ENCODE measurements at regions not wholly inside any gene's neighbourhood (a gene's known extent, or its start where the extent isn't known, plus 50 kb on each side); places are given as distances from the start of the nearest gene placed in this dataset.

GRCh38 chr13:106063591-106064313 lies 471.7 kb downstream of the EFNB2 start:
- TF ChIP-seq CTCF (IDR thresholded peaks at IDR 0.05; ENCODE audit: control extremely low read depth, extremely low read depth, low read depth, missing control alignments), result no peak
- ChIA-PET CTCF (no interaction called here), POLR2A (no interaction called here)
- DNase-seq (ENCODE audit: extremely low spot score), result no peak

- CTCF ChIA-PET, result no interaction called here
- DNase-seq (ENCODE audit: extremely low spot score), result no peak
- POLR2A ChIA-PET, result no interaction called here
- TF ChIP-seq CTCF (IDR thresholded peaks at IDR 0.05; ENCODE audit: control extremely low read depth, extremely low read depth, low read depth, missing control alignments), result no peak
These were observed 473.7 kb downstream of the EFNB2 start for GRCh38 chr13:106061781-106062180.

GRCh38 chr13:106056851-106057250 lies 478.6 kb downstream of the EFNB2 start:
- no peak for TF ChIP-seq CTCF (IDR thresholded peaks at IDR 0.05; ENCODE audit: control extremely low read depth, extremely low read depth, low read depth, missing control alignments)
- ChIA-PET POLR2A (no interaction called here), CTCF (no interaction called here)
- no peak for DNase-seq (ENCODE audit: extremely low spot score)

GRCh38 chr13:106052200-106052767 lies 483.2 kb downstream of the EFNB2 start:
- ChIA-PET CTCF (interaction anchor here (1.1 kb wide), 1 partner anchor 13 kb away, joined by 4 read pairs; no protein-coding TSS in a partner anchor), POLR2A (no interaction called here)
- no peak for DNase-seq (ENCODE audit: extremely low spot score)
- TF ChIP-seq CTCF (IDR thresholded peaks at IDR 0.05; ENCODE audit: control extremely low read depth, extremely low read depth, low read depth, missing control alignments), result no peak

GRCh38 chr13:106049171-106049570 lies 486.3 kb downstream of the EFNB2 start:
- CTCF ChIA-PET, result interaction anchor here (1.0 kb wide), 1 partner anchor 38 kb away, joined by 3 read pairs; no protein-coding TSS in a partner anchor
- no peak for DNase-seq (ENCODE audit: extremely low spot score)
- POLR2A ChIA-PET, result no interaction called here
- TF ChIP-seq CTCF (IDR thresholded peaks at IDR 0.05; ENCODE audit: control extremely low read depth, extremely low read depth, low read depth, missing control alignments), result no peak

- POLR2A ChIA-PET, result no interaction called here
- no peak for TF ChIP-seq CTCF (IDR thresholded peaks at IDR 0.05; ENCODE audit: control extremely low read depth, extremely low read depth, low read depth, missing control alignments)
- no peak for DNase-seq (ENCODE audit: extremely low spot score)
- CTCF ChIA-PET, result interaction anchor here (1.0 kb wide), 1 partner anchor 37 kb away, joined by 3 read pairs; no protein-coding TSS in a partner anchor
These were observed 487.1 kb downstream of the EFNB2 start for GRCh38 chr13:106048386-106048785.
